Naive thymus-derived CD4-positive, alpha-beta T cell (primary cell): ENCODE measurements at regions not wholly inside any gene's neighbourhood (a gene's known extent, or its start where the extent isn't known, plus 50 kb on each side); places are given as distances from the start of the nearest gene placed in this dataset.

Experiments
- ATAC-seq: fragments of 150-1000 bp; cut with Tn5 transposase; 2 replicates; pipeline ENCODE4 v1.10.0; 2021; ENCODE audit warnings: mild to moderate bottlenecking, moderate library complexity
- CTCF ChIA-PET: fragments of 350-600 bp; sonication (Branson Sonifier 250); formaldehyde crosslinking; loops from one replicate; lab custom pipeline; 2021; ENCODE audit warnings: antibody characterized with exemption; lab: Charles Lee
- POLR2A ChIA-PET: fragments of 350-600 bp; sonication (Branson Sonifier 250); formaldehyde crosslinking; loops from one replicate; lab custom pipeline; 2021; ENCODE audit warnings: antibody characterized with exemption, inconsistent platforms; lab: Charles Lee
- DNase-seq, 9 donors: peaks; one replicate each; pipeline versions ENCODE4 v3.0.0 to v3.0.0-alpha.2; 2020 to 2022; ENCODE audit warnings: mixed read lengths in 1 of 9
- H3K27ac ChIP-seq: one replicate; pipeline ENCODE4 v1.7.0; 2013; ENCODE audit warnings: mild to moderate bottlenecking, low read depth, low read length, moderate library complexity
- H3K27me3 ChIP-seq, 2 donors: one replicate each; pipeline ENCODE4 v1.7.0; 2013; ENCODE audit warnings: low read length in 2 of 2, mild to moderate bottlenecking in 2 of 2, moderate library complexity in 2 of 2; ENCODE audit not compliant: control insufficient read depth in 2 of 2, insufficient read depth in 2 of 2
- H3K36me3 ChIP-seq, 3 experiments: 1 replicate in 2 of 3; 2 replicates in 1 of 3; pipeline ENCODE4 v1.7.0; 2013; ENCODE audit warnings: low read length in 3 of 3, mild to moderate bottlenecking in 3 of 3, moderate library complexity in 1 of 3; ENCODE audit not compliant: insufficient read depth in 3 of 3, control insufficient read depth in 2 of 3
- H3K4me1 ChIP-seq, 2 donors: one replicate each; pipeline ENCODE4 v1.7.0; 2013; ENCODE audit warnings: low read length in 2 of 2, mild to moderate bottlenecking in 2 of 2, moderate library complexity in 1 of 2; ENCODE audit not compliant: control insufficient read depth in 2 of 2, insufficient read depth in 2 of 2
- H3K4me3 ChIP-seq: 2 replicates; pipeline ENCODE4 v1.7.0; 2013; ENCODE audit warnings: mild to moderate bottlenecking, low read length
- H3K9me3 ChIP-seq, 3 experiments: 1 replicate in 2 of 3; 2 replicates in 1 of 3; pipeline ENCODE4 v1.7.0; 2013; ENCODE audit warnings: low read length in 3 of 3; ENCODE audit not compliant: control insufficient read depth in 2 of 3
- H3K27ac Mint-ChIP-seq, 9 donors: one replicate each; pipeline ENCODE4 v1.8.0; 2020 to 2022; ENCODE audit warnings: mixed read lengths in 9 of 9, mild to moderate bottlenecking in 8 of 9, moderate library complexity in 5 of 9, inconsistent platforms in 2 of 9
- H3K27me3 Mint-ChIP-seq, 5 donors: one replicate each; pipeline ENCODE4 v1.8.0; 2021 to 2022; ENCODE audit warnings: mixed read lengths in 5 of 5, mild to moderate bottlenecking in 1 of 5
- H3K36me3 Mint-ChIP-seq, 5 donors: one replicate each; pipeline ENCODE4 v1.8.0; 2020 to 2022; ENCODE audit warnings: mixed read lengths in 5 of 5, mild to moderate bottlenecking in 3 of 5, inconsistent platforms in 1 of 5
- H3K4me1 Mint-ChIP-seq, 7 donors: one replicate each; pipeline ENCODE4 v1.8.0; 2020 to 2022; ENCODE audit warnings: mixed read lengths in 7 of 7, mild to moderate bottlenecking in 3 of 7, inconsistent platforms in 1 of 7
- H3K4me3 Mint-ChIP-seq, 10 donors: one replicate each; pipeline ENCODE4 v1.8.0; 2020 to 2022; ENCODE audit warnings: mild to moderate bottlenecking in 10 of 10, mixed read lengths in 10 of 10, moderate library complexity in 6 of 10, inconsistent platforms in 2 of 10
- H3K9me3 Mint-ChIP-seq, 11 donors: one replicate each; pipeline ENCODE4 v1.8.0; 2020 to 2022; ENCODE audit warnings: mixed read lengths in 11 of 11, mild to moderate bottlenecking in 4 of 11, inconsistent platforms in 1 of 11, moderate library complexity in 1 of 11
- intact Hi-C, 2 donors: fragments of 100-400 bp; cut with micrococcal nuclease; formaldehyde crosslinking; loops; one replicate each; pipeline ENCODE4 v1.15.1; 2023

DNA sequence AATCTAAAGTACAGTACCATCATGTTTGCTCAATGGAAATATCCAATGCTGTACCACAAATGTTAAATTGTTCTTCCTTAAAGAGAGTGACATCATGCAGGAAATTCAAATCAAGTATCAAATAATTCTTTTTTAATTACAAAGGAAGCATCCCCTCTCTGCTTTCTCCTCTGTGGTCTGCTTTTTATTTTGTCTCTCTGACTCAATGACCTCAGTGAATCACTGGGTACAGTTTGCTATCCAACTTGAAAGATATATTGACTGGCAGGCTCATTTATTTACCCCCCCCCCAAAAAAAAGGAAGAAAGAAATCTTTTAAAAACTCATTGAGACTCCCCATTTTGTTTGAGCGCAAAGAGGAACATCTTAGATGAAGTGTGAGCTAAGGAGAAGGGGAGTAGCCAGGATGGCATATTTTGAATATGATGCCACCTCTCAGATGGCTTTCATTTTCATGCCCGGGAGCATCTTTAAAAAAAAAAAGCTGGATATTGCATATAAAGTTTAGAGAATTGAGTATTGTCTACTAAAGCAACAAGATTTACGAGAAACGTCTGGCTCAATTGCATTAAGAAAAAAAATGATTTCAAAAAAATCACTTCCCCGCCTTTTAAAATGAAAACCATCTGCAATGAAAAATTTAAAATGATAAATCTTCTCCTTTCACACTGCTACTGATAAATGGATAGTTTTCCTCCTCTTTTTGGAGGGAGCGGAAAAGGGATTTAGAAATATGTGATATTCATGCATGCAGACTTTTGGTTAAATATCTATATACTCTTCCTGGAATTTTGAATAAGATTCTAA is 307.1 kb upstream of the DPH6 start:
- CTCF ChIA-PET = no interaction called here
- H3K4me3 ChIP-seq = no peak overlapping the region
- no peak overlapping the region for H3K27ac Mint-ChIP-seq
- peaks cover 0 to 13% (median 0%) of the 10 kb centered on the region in 5 donors for H3K27me3 Mint-ChIP-seq
- no peaks in the 10 kb centered on the region for H3K36me3 Mint-ChIP-seq
- intact Hi-C loops = no loop called here
- POLR2A ChIA-PET = interaction anchor here (0.7 kb wide), 1 partner anchor 142 kb away, joined by 4 read pairs; no protein-coding TSS in a partner anchor
- no peak overlapping the region for H3K4me3 Mint-ChIP-seq
- no peaks in the 10 kb centered on the region for H3K9me3 ChIP-seq
- H3K36me3 ChIP-seq = no peaks in the 10 kb centered on the region
- no peaks in the 10 kb centered on the region for H3K4me1 ChIP-seq
- no peak for DNase-seq
- no peaks in the 10 kb centered on the region for H3K4me1 Mint-ChIP-seq
- no peak overlapping the region for H3K27ac ChIP-seq
- H3K9me3 Mint-ChIP-seq = peaks cover 0 to 5% (median 0%) of the 10 kb centered on the region in 11 donors
- H3K27me3 ChIP-seq = no peaks in the 10 kb centered on the region
- no peak for ATAC-seq

DNA sequence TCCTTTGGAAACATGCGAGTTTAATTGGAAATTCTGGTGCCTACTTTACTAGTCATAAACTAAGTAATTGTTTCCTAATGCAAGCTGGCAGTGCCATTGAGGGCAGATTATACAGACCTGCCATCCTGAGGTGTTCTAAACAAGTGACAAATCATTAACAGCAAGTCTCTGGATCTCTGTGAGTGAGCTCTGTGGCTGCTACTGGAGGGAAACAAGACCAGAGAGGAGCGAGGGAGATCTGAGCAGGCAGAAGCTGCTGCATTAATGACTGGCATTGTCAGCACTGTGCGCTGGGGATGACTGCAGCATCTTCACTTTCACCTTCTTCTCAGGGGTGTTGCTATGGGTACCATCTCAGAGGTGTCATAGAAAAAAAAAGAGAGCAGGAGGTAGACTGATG is 308.4 kb upstream of the DPH6 start:
- no peak overlapping the region for H3K27ac Mint-ChIP-seq
- intact Hi-C loops = no loop called here
- Histone ChIP-seq H3K27me3 (no peaks in the 10 kb centered on the region), H3K36me3 (no peaks in the 10 kb centered on the region), H3K9me3 (no peaks in the 10 kb centered on the region), H3K4me3 (no peak overlapping the region), H3K27ac (no peak overlapping the region), H3K4me1 (no peaks in the 10 kb centered on the region)
- H3K36me3 Mint-ChIP-seq = no peaks in the 10 kb centered on the region
- no peak overlapping the region for H3K4me3 Mint-ChIP-seq
- no peak for ATAC-seq
- H3K27me3 Mint-ChIP-seq = peaks cover 0 to 13% (median 0%) of the 10 kb centered on the region in 5 donors
- DNase-seq = no peak
- ChIA-PET POLR2A (no interaction called here), CTCF (no interaction called here)
- H3K4me1 Mint-ChIP-seq = no peaks in the 10 kb centered on the region
- H3K9me3 Mint-ChIP-seq = peaks cover 0 to 5% (median 0%) of the 10 kb centered on the region in 11 donors

GRCh38 chr15:35857567-35858226 is 311.7 kb upstream of the DPH6 start:
- intact Hi-C loops = no loop called here
- Mint-ChIP-seq H3K27me3 (peaks cover 0 to 4% (median 0%) of the 10 kb centered on the region in 5 donors), H3K4me1 (no peaks in the 10 kb centered on the region), H3K27ac (no peak overlapping the region), H3K9me3 (peaks cover 0 to 9% (median 0%) of the 10 kb centered on the region in 11 donors), H3K4me3 (no peak overlapping the region), H3K36me3 (no peaks in the 10 kb centered on the region)
- Histone ChIP-seq H3K4me1 (no peaks in the 10 kb centered on the region), H3K27me3 (no peaks in the 10 kb centered on the region), H3K9me3 (no peaks in the 10 kb centered on the region), H3K27ac (no peak overlapping the region), H3K36me3 (no peaks in the 10 kb centered on the region), H3K4me3 (no peak overlapping the region)
- no peak for DNase-seq
- ChIA-PET CTCF (no interaction called here), POLR2A (no interaction called here)
- no peak for ATAC-seq

- H3K4me1 Mint-ChIP-seq = no peaks in the 10 kb centered on the region
- no peaks in the 10 kb centered on the region for H3K4me1 ChIP-seq
- ATAC-seq (no peak), DNase-seq (no peak)
- H3K27ac ChIP-seq = no peak overlapping the region
- peaks cover 0 to 4% (median 0%) of the 10 kb centered on the region in 5 donors for H3K27me3 Mint-ChIP-seq
- intact Hi-C loops = no loop called here
- ChIA-PET CTCF (no interaction called here), POLR2A (no interaction called here)
- no peak overlapping the region for H3K4me3 Mint-ChIP-seq
- H3K27me3 ChIP-seq = no peaks in the 10 kb centered on the region
- no peak overlapping the region for H3K27ac Mint-ChIP-seq
- no peaks in the 10 kb centered on the region for H3K36me3 Mint-ChIP-seq
- H3K36me3 ChIP-seq = no peaks in the 10 kb centered on the region
- peaks cover 0 to 9% (median 0%) of the 10 kb centered on the region in 11 donors for H3K9me3 Mint-ChIP-seq
- no peak overlapping the region for H3K4me3 ChIP-seq
- no peaks in the 10 kb centered on the region for H3K9me3 ChIP-seq
These were observed 312.7 kb upstream of the DPH6 start for GRCh38 chr15:35858707-35859106.

GRCh38 chr15:35863655-35864054 is 317.7 kb upstream of the DPH6 start:
- POLR2A ChIA-PET = no interaction called here
- Histone ChIP-seq H3K36me3 (no peaks in the 10 kb centered on the region), H3K4me3 (no peak overlapping the region), H3K27me3 (no peaks in the 10 kb centered on the region), H3K27ac (no peak overlapping the region), H3K4me1 (no peaks in the 10 kb centered on the region), H3K9me3 (no peaks in the 10 kb centered on the region)
- intact Hi-C loops = no loop called here
- H3K36me3 Mint-ChIP-seq = no peaks in the 10 kb centered on the region
- peaks cover 0 to 9% (median 0%) of the 10 kb centered on the region in 11 donors for H3K9me3 Mint-ChIP-seq
- peaks cover 0 to 3% (median 0%) of the 10 kb centered on the region in 5 donors for H3K27me3 Mint-ChIP-seq
- H3K27ac Mint-ChIP-seq = no peak overlapping the region
- ATAC-seq (no peak), DNase-seq (no peak)
- no peaks in the 10 kb centered on the region for H3K4me1 Mint-ChIP-seq
- H3K4me3 Mint-ChIP-seq = no peak overlapping the region
- CTCF ChIA-PET = no interaction called here

GRCh38 chr15:35867356-35867755 is 321.4 kb upstream of the DPH6 start:
- Histone ChIP-seq H3K36me3 (no peaks in the 10 kb centered on the region), H3K27ac (no peak overlapping the region), H3K4me3 (no peak overlapping the region), H3K9me3 (no peaks in the 10 kb centered on the region), H3K27me3 (no peaks in the 10 kb centered on the region), H3K4me1 (no peaks in the 10 kb centered on the region)
- H3K4me1 Mint-ChIP-seq = no peaks in the 10 kb centered on the region
- POLR2A ChIA-PET = no interaction called here
- intact Hi-C loops = no loop called here
- CTCF ChIA-PET = no interaction called here
- DNase-seq = no peak
- no peak overlapping the region for H3K27ac Mint-ChIP-seq
- peaks cover 0 to 7% (median under 1%) of the 10 kb centered on the region in 11 donors for H3K9me3 Mint-ChIP-seq
- no peak for ATAC-seq
- no peaks in the 10 kb centered on the region for H3K36me3 Mint-ChIP-seq
- H3K27me3 Mint-ChIP-seq = peaks cover 0 to 14% (median 5%) of the 10 kb centered on the region in 5 donors
- H3K4me3 Mint-ChIP-seq = no peak overlapping the region
